ENCODE measurements at regions not wholly inside any gene's neighbourhood (a gene's known extent, or its start where the extent isn't known, plus 50 kb on each side); places are given as distances from the start of the nearest gene placed in this dataset.

- Histone ChIP-seq H3K4me3 (ENCODE audit: low read depth, low read length) (no peak overlapping the region), H3K27me3 (ENCODE audit: control insufficient read depth, insufficient read depth, low read length) (no peaks in the 10 kb centered on the region), H3K36me3 (ENCODE audit: control insufficient read depth, insufficient read depth, low read length) (no peaks in the 10 kb centered on the region)
- no peak for DNase-seq (ENCODE audit: low read depth)
- CTCF ChIA-PET, result interaction anchor here (0.8 kb wide), 1 partner anchor 194 kb away, joined by 3 read pairs; no protein-coding TSS in a partner anchor
- POLR2A ChIA-PET, result no interaction called here
- no peak for TF ChIP-seq CTCF (IDR thresholded peaks at IDR 0.05; ENCODE audit: insufficient read depth, low read depth, low read length)
Measured at GRCh38 chr10:111561124-111561523, 484.3 kb downstream of the ADRA2A start.

GRCh38 chr10:111565542-111565941, 488.7 kb downstream of the ADRA2A start:
- ChIA-PET CTCF (no interaction called here), POLR2A (no interaction called here)
- H3K4me3 ChIP-seq (ENCODE audit: low read depth, low read length), result no peak overlapping the region
- H3K36me3 ChIP-seq (ENCODE audit: control insufficient read depth, insufficient read depth, low read length), result no peaks in the 10 kb centered on the region
- no peak for TF ChIP-seq CTCF (IDR thresholded peaks at IDR 0.05; ENCODE audit: insufficient read depth, low read depth, low read length)
- no peaks in the 10 kb centered on the region for H3K27me3 ChIP-seq (ENCODE audit: control insufficient read depth, insufficient read depth, low read length)
- no peak for DNase-seq (ENCODE audit: low read depth)

GRCh38 chr10:111578076-111578475, 501.2 kb downstream of the ADRA2A start:
- CTCF ChIA-PET, result no interaction called here
- TF ChIP-seq CTCF (IDR thresholded peaks at IDR 0.05; ENCODE audit: insufficient read depth, low read depth, low read length), result no peak
- no peak for DNase-seq (ENCODE audit: low read depth)

GRCh38 chr10:111579473-111579872, 502.6 kb downstream of the ADRA2A start:
- ChIA-PET POLR2A (no interaction called here), CTCF (interaction anchor here (0.8 kb wide), 1 partner anchor 10 kb away, joined by 3 read pairs; no protein-coding TSS in a partner anchor)
- H3K4me3 ChIP-seq (ENCODE audit: low read depth, low read length), result no peak overlapping the region
- H3K36me3 ChIP-seq (ENCODE audit: control insufficient read depth, insufficient read depth, low read length), result no peaks in the 10 kb centered on the region
- DNase-seq (ENCODE audit: low read depth), result no peak
- no peak for TF ChIP-seq CTCF (IDR thresholded peaks at IDR 0.05; ENCODE audit: insufficient read depth, low read depth, low read length)
- H3K27me3 ChIP-seq (ENCODE audit: control insufficient read depth, insufficient read depth, low read length), result no peaks in the 10 kb centered on the region

More at GRCh38 chr10:111578076-111578475, 501.2 kb downstream of the ADRA2A start:
- H3K36me3 ChIP-seq (ENCODE audit: control insufficient read depth, insufficient read depth, low read length), result no peaks in the 10 kb centered on the region
- H3K27me3 ChIP-seq (ENCODE audit: control insufficient read depth, insufficient read depth, low read length), result no peaks in the 10 kb centered on the region
- H3K4me3 ChIP-seq (ENCODE audit: low read depth, low read length), result no peak overlapping the region
- POLR2A ChIA-PET, result no interaction called here

GRCh38 chr10:111590703-111591102, 513.9 kb downstream of the ADRA2A start:
- ChIA-PET CTCF (no interaction called here), POLR2A (no interaction called here)
- TF ChIP-seq CTCF (IDR thresholded peaks at IDR 0.05; ENCODE audit: insufficient read depth, low read depth, low read length), result no peak
- DNase-seq (ENCODE audit: low read depth), result no peak
- Histone ChIP-seq H3K27me3 (ENCODE audit: control insufficient read depth, insufficient read depth, low read length) (no peaks in the 10 kb centered on the region), H3K36me3 (ENCODE audit: control insufficient read depth, insufficient read depth, low read length) (no peaks in the 10 kb centered on the region), H3K4me3 (ENCODE audit: low read depth, low read length) (no peak overlapping the region)

Measured in BJ (cell line).